GM12891 (cell line): ENCODE measurements at regions not wholly inside any gene's neighbourhood (a gene's known extent, or its start where the extent isn't known, plus 50 kb on each side); places are given as distances from the start of the nearest gene placed in this dataset.

ENCODE experiments used
- PAX5 ChIP-seq: IDR thresholded peaks from 2 replicates; pipeline ENCODE4 v1.6.1; 2011; ENCODE audit warnings: low read length, moderate library complexity, mild to moderate bottlenecking; ENCODE audit not compliant: insufficient read depth, severe bottlenecking
- POLR2A ChIP-seq: IDR thresholded peaks from 2 replicates; pipeline ENCODE4 v1.6.1; 2011; ENCODE audit warnings: low read depth, low read length, control low read depth
- POLR2AphosphoS5 ChIP-seq: IDR thresholded peaks from 2 replicates; pipeline ENCODE4 v1.6.1; 2011; ENCODE audit warnings: low read depth, low read length, control low read depth
- POU2F2 ChIP-seq: IDR thresholded peaks from 2 replicates; pipeline ENCODE4 v1.6.1; 2011; ENCODE audit warnings: low read depth, mild to moderate bottlenecking, control low read depth, low read length, moderate library complexity
- SPI1 ChIP-seq: IDR thresholded peaks from 2 replicates; pipeline ENCODE4 v1.6.1; 2011; ENCODE audit warnings: low read depth, low read length, control low read depth
- TAF1 ChIP-seq: IDR thresholded peaks from 2 replicates; pipeline ENCODE4 v1.6.1; 2011; ENCODE audit warnings: low read depth, low read length, control low read depth

GRCh38 chr1:168446081-168446480, 97.7 kb downstream of the XCL2 start:
- TF ChIP-seq TAF1: no peak
- TF ChIP-seq POLR2AphosphoS5: no peak
- TF ChIP-seq PAX5: no peak
- no peak for TF ChIP-seq POLR2A
- TF ChIP-seq SPI1: no peak
- TF ChIP-seq POU2F2: no peak
